CD4-positive, alpha-beta T cell treated with Interleukin-2 at 100 ng/mL for 4 hours (primary cell): ENCODE measurements at regions not wholly inside any gene's neighbourhood (a gene's known extent, or its start where the extent isn't known, plus 50 kb on each side); places are given as distances from the start of the nearest gene placed in this dataset.
"Not testable (repeated sequence)": the region's sequence is repeated elsewhere in the genome, so short reads cannot be mapped to it uniquely, and the experiment has no call there.

Experiments
- DNase-seq: peaks from one replicate; pipeline ENCODE4 v3.0.0-alpha.2; 2020; ENCODE audit warnings: low spot score

DNA sequence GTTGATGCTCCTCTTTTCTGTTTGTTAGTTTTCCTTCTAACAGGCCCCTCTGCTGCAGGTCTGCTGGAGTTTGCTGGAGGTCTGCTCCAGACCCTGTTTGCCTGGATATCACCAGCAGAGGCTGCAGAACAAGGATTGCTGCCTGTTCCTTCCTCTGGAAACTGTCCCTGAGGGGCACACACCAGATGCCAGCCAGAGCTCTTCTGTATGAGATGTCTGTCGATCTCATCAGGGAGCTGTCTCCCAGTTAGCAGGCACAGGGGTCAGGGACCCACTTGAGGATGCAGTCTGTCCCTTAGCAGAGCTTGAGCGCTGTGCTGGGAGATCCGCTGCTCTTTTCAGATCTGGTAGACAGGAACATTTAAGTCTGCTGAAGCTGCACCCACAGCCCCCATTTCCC, 422.3 kb upstream of the SYNCRIP start:
- DNase-seq = not testable (repeated sequence)

DNA sequence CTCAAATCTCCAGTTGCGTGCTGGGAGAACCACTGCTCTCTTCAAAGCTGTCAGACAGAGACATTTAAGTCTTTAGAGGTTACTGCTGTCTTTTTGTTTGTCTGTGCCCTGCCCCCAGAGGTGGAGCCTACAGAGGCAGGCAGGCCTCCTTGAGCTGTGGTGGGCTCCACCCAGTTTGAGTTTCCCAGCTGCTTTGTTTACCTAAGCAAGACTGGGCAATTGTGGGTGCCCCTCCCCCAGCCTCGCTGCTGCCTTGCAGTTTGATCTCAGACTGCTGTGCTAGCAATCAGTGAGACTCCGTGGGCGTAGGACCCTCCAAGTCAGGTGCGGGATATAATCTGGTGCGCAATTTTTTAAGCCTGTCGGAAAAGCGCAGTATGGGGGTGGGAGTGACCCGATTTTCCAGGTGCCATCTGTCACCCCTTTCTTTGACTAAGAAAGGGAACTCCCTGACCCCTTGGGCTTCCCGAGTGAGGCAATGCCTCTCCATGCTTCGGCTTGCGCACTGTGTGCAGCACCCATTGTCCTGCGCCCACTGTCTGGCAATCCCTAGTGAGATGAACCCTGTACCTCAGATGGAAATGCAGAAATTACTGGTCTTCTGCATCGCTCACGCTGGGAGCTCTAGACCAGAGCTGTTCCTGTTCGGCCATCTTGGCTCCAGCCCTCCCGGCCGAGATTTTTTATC, 414.8 kb upstream of the SYNCRIP start:
- DNase-seq = not testable (repeated sequence)

DNA sequence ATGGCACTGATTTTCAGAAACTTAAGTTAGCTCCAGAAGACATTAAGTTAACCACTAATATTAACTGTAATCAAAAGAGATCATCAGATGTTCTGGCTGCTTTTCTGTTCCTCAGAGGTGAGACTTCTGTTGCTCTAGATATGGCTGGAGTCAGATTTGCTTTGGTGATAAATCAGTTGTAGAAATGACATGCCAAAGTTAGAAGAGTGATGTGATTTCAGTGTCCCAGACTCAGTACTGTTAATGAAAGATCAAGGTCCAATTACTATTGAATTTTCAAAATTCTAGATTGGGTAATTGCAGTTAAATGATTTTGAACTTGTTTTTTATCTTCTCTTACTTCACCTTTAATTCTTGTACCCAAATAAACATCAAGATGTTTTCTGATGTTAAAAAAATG, 402.4 kb upstream of the SYNCRIP start:
- DNase-seq = no peak

DNA sequence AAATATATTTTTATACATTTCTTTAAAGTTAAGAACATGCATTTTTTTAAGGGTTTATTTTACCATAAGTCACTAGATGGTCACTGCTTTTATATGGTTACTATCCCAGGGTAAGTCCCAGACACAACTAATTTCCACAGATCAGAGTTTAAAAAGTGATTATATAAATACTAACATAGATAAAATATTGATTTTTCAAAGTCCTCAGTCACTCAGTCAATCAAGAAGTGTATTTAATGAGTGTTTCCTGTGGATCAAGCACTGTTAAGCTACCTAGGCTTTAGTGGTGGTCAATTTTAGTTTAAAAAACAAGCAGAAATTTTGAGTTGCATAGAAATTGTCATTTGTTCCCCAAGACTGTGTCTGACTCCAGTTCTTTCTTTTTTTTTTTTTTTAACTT, 399.5 kb upstream of the SYNCRIP start:
- DNase-seq = no peak

DNA sequence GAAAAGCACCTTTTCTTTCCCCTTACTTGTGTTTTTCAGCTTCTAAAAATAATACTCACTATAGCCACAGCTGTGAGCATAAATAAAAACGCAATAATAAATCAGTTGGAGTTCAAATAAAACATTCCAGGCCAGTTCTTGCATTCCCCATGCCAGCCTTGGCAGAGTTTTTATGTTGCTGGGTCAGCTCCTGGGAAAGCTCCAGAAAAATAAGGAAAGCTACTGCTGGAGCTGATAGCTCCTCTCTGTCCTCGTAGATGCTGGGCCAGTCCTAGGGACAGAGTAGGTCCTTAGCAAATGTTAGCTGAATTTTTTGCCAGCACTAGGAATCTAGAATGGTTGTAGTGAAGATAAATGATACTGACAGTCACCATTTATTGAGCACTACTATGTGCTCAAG, 389.0 kb upstream of the SYNCRIP start:
- DNase-seq = no peak

DNA sequence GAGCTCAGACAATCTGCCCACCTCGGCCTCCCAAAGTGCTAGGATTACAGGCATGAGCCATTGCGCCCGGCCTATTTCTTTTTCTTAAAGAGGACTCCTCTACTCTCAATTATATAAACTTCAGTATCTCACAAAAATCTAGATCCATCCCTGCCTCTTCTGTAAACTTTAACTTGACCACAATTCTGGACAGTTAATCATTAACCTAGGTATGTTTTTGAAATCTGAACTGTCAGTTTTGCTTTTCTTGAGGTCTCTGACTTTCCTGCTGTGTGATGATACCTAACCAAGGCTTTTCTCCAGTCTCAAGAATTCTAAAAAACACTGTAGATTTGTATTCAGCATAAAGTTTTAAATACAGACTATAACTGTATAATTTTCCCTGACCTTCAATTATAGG, 388.2 kb upstream of the SYNCRIP start:
- no peak for DNase-seq

DNA sequence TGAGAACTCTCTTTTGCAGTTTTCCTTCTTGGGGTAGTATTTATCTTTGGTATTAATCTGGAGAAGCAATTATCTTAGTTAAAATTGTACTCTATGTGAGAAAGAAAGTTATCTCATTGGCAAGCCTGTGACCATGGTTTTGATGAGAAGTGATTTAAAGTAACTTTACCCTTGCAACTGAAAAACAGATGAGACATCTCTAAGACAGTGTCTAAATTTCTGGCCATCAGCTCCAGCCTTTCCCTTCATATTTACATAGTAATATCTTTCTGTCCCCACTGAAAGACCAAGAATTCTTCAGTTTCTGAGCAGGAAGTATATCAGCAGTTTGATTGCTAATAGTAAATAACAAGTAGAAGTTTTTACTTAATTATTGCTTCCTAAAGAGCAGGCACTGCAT, 386.1 kb upstream of the SYNCRIP start:
- DNase-seq = no peak

DNA sequence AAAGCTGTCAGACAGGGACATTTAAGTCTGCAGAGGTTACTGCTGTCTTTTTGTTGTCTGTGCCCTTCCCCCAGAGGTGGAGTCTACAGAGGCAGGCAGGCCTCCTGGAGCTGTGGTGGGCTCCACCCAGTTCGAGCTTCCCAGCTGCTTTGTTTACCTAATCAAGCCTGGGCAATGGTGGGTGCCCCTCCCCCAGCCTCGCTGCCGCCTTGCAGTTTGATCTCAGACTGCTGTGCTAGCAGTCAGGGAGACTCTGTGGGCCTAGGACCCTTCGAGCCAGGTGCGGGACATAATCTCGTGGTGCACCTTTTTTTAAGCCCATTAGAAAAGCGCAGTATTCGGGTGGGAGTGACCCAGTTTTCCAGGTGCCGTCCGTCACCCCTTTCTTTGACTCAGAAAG, 384.2 kb upstream of the SYNCRIP start:
- DNase-seq = not testable (repeated sequence)

DNA sequence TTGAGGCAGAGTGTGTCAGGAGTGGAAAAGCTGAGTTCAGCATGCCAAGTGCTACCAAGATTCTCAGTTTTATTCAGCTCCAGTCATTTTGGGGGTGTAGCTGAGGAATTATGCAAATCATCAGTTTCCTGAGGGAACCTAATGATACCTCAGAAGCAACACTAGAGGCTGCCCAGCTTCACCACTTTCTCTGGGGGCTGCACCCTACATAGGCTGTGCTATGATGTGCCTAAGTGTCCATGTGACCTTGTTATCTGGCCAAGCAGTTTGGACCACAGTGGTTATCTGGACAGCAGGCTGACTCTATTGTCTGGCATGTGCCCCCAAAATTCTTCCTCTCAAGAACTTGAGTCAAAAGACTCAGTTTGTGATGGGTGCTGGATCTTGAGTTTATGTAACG, 374.6 kb upstream of the SYNCRIP start:
- no peak for DNase-seq

DNA sequence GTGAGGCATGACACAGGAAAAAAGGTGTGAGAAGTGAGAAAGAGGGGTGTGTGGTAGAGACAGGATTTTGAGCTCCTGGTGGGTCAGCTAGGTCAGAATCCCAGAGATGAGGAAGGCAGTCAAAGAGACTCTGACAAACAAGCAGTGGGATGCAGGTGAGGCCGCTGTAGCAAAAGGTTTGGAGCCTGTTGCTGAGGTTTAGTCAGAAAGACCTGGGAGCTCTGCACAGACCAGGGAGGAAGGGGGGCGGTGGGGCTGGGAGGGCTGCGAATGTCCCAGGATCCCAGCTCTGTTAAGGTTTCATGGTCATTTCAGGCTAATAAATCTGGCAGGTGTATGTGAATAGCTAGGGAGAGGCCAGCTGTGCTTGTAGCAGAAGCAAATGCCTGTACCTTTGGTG, 373.9 kb upstream of the SYNCRIP start:
- DNase-seq = no peak

DNA sequence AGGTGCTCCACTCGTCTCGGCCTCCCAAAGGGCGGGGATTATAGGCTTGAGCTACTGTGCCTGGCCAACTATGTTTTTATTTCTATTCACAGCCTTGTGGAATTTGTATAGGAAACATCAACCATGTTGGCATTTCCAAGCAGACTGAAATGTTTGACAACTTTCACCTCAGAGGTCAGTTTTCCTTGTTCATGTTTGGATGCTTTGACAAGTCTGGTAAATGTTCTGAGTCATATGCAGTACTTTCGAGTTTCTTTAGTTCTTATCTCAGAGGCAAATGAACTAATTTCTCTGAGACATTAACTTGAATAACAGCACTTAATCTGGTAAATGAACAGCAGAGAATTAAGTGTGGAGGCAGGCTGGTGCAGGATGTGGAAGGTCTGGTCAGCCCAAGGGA, 373.4 kb upstream of the SYNCRIP start:
- DNase-seq = no peak

DNA sequence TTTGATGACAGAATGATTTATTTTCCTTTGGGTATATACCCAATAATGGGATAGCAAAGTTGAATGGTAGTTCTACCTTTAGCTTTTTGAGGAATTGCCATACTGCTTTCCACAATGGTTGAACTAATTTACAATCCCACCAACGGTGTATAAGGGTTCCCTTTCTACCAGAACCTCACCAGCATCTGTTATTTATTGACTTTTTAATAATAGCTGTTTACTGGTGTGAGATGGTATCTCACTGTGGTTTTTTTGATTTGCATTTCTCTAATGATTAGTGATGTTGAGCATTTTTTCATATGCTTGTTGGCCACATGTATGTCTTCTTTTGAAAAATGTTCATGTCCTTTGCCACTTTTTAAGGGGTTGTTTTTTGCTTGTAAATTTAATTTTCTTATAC, 370.3 kb upstream of the SYNCRIP start:
- not testable (repeated sequence) for DNase-seq

DNA sequence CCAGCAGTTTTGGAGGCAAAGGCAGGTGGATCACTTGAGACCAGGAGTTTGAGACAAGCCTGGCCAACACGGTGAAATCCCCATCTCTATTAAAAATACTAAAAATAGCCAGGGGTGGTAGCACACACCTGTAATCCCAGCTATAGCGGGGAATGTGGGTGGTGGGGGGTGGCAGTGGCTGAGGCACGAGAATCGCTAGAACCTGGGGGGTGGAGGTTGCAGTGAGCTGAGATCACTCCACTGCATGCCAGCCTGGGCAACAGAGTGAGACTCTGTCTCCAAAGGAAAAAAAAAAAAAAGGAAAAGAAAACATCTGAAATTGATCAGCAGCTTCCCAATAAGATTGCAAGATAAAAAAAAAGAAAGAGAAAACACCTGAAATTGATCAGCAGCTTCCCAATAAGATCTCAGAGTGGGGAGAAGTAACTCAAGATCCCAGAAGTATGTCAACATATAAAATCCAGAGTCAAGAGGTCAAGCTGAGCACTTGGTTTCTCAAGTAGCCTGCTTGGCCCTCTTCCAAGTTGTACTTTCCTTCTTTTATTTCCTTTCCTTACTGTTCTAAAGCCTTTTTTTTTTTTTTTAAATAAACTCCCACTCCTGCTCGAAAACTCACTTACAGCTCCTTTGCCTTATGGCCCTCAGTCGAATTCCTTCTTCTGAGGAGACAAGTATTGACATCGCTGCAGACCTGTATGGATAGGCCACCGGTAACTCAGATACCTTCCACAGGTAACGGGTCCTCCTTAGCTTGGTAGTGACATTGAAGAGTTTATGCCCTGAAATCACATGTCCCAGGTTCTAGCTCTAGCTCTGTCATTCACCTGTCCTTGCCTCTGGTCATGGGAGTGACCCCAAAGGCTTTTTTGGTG, 368.5 kb upstream of the SYNCRIP start:
- DNase-seq = no peak

DNA sequence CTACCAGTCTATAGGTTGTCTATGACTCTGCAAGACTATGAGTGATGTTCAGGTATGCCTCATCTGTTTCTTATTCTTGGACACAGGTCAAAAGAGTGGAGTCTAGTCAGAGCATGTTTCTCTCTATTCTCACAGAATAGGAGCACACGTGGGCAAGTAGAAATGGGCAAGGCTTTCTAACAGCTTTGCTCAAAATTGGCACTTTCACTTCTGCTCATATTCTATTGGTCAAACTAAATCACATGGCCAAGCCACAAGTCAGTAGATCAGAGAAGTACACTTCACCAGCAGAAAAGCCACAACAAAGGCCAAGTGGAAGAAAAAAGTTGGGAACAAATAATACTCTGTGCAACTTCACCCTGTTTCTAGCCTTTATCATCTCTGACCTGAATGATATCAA, 354.5 kb upstream of the SYNCRIP start:
- DNase-seq = no peak

DNA sequence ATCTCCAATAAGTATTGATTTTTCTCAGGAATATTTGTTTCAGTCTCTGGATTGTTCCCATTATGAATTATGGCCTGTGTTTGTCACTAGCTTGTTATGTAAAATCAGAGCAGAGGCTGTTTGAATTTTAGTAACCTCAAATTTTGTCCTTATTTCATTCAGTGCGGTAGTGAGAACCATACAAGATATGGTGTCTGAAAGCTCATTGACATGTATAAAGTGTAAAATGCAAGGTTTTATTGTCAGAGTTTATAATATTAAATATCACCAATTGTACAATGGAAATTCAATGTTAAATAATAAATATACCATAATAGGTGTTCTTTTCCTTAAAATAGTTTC, 353.3 kb upstream of the SYNCRIP start:
- DNase-seq = no peak

DNA sequence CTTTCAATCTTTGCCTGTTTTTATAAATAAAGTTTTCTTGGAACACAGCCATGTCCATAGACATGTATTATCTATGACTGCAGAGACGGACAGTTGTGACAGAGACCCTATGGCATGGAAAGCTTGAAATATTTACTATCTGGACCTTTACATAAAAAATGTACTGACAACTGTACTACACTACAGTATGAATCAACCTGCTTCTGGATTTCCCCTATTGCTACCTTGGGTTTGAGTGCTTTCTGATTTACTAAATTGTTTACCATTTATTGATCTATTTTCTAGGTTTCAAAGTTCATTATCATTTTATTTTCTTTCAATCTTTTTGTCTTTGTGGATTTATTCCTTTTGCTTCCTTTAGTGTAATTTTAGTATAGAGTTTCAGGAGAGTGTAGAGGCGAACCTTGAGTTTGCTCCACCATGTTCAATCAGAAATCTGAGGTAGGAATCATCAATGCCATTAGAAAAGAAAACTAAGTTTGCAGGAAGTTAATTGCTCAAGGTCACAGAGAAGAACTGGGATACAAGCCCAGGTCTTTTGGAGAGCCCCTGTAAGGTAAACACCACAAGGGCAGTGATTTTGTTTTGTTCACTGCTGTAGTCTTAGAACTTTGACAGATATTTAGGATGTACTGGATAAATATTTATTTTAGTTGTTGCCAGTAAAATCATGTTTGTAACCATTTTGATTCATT, 352.8 kb upstream of the SYNCRIP start:
- no peak for DNase-seq

DNA sequence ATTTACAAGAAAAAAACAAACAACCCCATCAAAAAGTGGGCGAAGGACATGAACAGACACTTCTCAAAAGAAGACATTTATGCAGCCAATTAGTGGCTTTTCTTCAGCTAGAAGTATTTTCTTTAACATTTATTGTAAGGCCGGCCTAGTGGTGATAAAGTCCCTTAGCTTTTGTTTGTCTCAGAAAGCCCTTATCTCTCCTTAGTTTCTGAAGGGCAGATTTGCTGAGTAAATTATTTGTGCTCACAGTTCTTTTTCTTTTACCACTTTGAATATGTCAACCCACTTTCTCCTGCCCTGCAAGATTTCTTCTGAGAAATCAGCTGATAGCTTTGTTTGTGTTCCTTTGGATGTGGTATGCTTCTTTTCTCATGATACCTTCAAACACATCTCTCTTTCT, 344.0 kb upstream of the SYNCRIP start:
- no peak for DNase-seq

DNA sequence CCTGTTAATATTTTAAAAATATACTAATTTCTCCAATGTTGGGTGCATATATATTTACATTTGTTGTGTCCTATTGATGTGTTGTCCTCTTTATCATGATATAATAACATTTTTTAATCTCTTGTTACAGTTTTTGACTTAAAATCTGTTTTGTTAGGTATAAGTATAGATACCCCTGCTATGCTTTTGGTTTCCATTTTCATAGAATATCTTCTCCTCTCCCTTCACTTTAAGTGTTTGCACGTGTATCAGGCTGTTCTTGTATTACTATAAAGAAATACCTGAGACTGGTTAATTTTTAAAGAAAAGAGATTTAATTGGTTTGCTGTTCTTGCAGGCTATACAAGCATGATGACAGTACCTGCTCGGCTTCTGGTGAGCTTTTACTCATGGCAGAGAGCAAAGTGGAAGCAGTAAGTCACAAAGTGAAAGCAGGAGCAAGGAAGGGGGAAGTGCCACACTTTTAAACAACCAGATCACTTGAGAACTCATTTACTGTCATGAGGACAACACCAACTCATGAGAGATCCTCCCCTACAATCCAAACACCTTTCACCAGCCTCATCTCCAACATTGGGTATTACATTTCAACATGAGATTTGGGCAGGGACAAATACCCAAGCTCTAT, 340.5 kb upstream of the SYNCRIP start:
- DNase-seq = no peak

DNA sequence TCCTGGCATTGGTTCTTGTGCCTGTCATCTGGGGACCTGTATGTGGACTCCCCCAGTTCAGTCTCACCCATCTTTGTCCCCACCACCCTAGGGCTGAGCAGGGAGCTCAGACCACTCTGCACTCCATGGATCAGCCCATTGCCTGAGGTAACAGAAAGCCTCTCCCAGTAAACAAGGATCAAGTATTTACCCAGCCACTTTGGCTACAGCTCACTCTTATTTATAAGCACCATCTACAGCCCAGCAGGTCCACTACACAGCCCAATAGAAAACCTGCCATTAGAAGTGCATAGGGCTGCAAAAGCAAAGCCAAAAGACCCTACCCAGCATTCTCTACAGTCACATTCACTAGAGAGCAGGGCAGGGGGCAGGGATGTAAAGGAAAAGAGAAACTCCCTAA, 335.0 kb upstream of the SYNCRIP start:
- no peak for DNase-seq

DNA sequence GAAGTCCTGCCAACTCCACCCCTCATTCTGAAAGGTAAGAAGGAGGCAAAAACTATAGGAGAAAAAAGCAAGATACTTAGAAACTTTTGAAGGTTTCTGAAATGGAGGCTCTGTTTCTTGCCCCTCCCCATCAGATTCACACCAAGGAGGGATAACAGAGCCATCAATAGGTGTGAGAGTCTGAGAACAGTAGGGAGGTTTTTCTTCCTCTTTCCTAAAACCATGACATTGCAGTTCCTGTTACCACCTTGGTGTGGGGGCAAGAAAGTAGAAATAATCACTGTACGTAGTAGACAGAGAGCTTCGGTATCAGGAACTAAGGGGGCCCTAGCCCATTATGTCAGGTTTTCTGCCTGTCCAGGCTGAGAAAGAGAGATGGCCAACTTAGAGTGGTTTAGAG, 333.3 kb upstream of the SYNCRIP start:
- no peak for DNase-seq

DNA sequence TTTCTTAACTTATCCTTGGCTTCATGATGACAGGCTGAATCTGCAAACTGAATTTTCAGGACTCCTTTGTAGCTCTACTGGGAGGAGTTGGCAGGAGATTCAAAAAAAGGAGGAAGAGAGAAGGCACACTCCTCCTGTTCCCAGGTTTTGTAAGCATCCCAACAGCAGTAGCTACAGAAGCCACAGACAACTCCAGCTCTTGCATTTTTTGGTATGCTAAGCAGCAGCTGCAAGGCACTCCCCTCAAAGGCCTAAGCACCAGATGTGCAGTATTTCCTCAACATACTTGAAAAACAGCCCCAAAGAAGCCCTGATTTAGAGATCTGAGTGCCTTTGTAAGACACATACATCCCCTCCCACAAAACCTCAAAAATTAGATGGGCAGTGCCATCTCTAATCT, 328.6 kb upstream of the SYNCRIP start:
- DNase-seq = no peak

DNA sequence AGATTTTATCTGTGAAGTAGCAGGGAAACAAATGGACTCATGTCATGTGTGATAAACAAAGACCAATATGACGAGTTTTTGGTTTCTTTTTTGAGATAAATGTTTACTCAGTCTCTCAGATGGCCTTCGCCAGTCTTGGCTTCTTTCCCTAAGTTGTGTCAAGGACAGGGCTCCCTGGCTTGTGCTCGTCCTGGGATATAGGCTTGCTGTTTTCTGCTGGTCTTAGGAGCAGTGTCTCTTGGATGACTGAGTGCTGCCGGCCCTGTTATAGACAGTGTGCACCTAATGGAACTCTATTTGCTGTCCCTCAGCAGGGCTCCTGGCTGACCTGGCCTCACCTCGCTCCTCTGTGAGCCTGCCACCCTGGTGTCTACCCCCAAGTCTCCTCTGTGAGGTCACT, 324.1 kb upstream of the SYNCRIP start:
- no peak for DNase-seq

DNA sequence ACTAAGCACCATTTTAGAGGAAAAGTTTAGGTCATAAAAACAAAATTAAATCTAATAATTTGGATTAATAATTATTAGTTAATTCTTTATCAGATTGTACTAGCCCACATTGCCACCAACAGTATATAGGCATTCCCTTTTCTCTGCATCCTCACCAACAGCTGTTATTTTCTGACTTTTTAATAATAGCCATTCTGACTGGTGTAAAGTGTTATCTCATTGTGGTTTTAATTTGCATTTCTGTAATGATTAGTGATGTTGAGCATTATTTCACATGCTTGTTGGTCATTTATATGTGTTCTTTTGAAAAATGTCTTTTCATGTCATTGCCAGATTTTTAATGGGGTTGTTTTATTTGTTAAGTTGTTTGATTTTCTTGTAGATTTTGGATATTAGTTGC, 319.1 kb upstream of the SYNCRIP start:
- no peak for DNase-seq
